ENCODE measurements at regions not wholly inside any gene's neighbourhood (a gene's known extent, or its start where the extent isn't known, plus 50 kb on each side); places are given as distances from the start of the nearest gene placed in this dataset.

DNA sequence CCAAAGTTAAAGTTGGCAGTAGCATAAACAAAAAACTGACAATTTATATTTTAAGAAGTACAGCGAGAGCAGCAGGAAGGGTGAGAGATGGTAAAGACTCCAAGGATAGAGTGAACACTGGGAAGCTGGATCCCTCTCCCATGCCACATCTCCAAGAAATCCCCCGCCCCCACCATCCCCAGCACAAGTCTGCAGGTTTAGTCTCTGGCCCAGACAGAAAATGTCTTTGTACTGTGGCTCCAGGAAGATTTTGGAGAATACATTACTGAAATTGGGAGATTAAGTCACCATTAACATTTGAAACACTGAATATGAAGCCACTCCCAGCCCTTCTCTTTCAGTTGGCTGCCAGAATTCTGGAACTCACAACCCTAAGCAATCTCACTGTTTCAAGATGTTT is 140.3 kb downstream of the MACC1 start:
- TF ChIP-seq, protein P1, sequence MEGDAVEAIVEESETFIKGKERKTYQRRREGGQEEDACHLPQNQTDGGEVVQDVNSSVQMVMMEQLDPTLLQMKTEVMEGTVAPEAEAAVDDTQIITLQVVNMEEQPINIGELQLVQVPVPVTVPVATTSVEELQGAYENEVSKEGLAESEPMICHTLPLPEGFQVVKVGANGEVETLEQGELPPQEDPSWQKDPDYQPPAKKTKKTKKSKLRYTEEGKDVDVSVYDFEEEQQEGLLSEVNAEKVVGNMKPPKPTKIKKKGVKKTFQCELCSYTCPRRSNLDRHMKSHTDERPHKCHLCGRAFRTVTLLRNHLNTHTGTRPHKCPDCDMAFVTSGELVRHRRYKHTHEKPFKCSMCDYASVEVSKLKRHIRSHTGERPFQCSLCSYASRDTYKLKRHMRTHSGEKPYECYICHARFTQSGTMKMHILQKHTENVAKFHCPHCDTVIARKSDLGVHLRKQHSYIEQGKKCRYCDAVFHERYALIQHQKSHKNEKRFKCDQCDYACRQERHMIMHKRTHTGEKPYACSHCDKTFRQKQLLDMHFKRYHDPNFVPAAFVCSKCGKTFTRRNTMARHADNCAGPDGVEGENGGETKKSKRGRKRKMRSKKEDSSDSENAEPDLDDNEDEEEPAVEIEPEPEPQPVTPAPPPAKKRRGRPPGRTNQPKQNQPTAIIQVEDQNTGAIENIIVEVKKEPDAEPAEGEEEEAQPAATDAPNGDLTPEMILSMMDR (IDR thresholded peaks at IDR 0.05), result no peak
- no peak for TF ChIP-seq POLR2A (IDR thresholded peaks at IDR 0.05)
- TF ChIP-seq POLR2AphosphoS5 (IDR thresholded peaks at IDR 0.05; ENCODE audit: insufficient read depth in 1 of 2, low read depth in 1 of 2), result no peak

Measured in vagina (tissue), 2 donors.